Skin epidermis (tissue), 12 donors: ENCODE measurements at regions not wholly inside any gene's neighbourhood (a gene's known extent, or its start where the extent isn't known, plus 50 kb on each side); places are given as distances from the start of the nearest gene placed in this dataset.

ENCODE experiments used
- H3K27ac ChIP-seq, 21 experiments: fragments of 200-600 bp; sonication (generic) in 11 of 21; one replicate each; pipeline ENCODE4 v1.5.0; 2020; ENCODE audit warnings: mild to moderate bottlenecking in 3 of 21, inconsistent platforms in 2 of 21, moderate library complexity in 2 of 21
- H3K4me3 ChIP-seq, 7 experiments: fragments of 200-600 bp; sonication (generic) in 2 of 7; one replicate each; pipeline ENCODE4 v1.5.0; 2020; ENCODE audit warnings: inconsistent platforms in 2 of 7, mild to moderate bottlenecking in 2 of 7, moderate library complexity in 1 of 7

DNA sequence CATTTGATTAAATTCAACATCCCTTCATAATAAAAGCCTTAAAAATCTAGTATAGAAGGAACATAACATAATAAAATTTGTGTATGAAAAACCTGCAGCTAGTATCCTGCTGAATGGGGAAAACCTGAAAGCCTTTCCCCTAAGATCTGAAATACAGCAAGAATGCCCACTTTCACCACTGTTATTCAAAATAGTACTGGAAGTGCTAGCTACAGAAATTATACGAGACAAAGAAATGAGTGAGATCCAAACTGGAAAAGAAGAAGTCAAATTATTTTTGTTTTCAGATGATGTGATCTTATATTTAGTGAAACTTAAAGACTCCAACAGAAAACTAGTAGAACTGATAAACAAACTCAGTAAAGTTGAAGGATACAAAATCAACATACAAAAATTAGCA is 152.9 kb downstream of the RTL3 start:
- Histone ChIP-seq H3K27ac (no peak overlapping the region), H3K4me3 (no peak overlapping the region)

DNA sequence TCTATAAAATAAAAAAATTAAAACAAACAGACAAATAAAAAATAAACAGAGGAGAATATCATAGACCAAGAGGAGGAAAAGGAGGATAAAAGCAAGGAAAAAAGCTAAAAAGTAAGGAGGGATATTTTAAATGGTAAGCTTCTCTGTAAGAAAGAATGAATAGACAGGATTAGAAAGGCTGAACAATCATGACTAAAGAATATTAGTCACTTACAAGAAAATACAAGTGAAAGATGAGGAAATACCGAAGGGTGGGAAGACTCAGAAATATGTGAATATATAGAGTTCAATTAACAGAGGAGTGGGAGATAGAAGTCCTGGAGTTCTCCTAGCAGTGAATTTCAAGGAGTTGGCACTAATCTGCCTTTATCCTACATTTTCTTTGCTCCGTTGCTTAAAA is 162.6 kb downstream of the RTL3 start:
- Histone ChIP-seq H3K4me3 (no peak overlapping the region), H3K27ac (no peak overlapping the region)

GRCh38 chrX:78493180-78493579 is 165.8 kb upstream of the CYSLTR1 start:
- Histone ChIP-seq H3K27ac (no peak overlapping the region), H3K4me3 (no peak overlapping the region)

DNA sequence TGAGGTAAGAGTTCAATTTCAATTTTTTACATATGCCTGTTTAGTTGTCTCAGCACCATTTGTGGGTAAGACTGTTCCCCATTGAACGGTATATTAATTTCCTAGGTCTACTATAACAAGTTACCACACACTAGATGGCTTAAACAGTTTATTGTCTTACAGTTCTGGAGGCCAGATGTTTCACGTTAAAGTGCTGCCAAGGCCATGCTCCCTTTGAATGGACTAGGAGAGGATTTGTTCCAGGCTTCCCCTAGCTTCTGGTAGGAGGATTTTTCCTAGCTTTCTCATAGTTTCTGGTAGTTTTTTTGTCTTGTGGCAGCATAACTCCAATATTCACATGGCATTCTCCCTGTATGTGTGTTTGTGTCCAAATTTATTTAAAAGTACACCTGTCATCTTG is 149.3 kb upstream of the CYSLTR1 start:
- Histone ChIP-seq H3K27ac (no peak overlapping the region), H3K4me3 (no peak overlapping the region)

DNA sequence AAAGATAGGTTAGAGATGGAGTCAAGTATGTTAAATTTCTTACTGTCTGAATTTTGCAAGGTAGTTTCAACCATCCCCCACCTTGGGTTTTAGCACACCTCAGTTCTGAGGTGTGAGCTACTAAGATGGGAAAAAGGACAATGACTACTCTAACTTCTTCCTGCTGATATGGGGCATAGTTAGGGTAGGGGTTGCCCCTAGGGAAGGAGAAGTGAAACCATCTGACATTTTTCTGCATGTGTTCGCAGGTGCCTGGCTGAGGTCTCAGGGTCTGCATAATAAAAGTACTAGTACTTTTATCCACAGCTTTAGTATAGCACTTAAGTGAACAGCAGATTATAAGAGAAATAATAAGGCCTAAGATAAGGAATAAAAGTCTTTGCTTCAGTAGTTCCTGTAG is 129.5 kb upstream of the CYSLTR1 start:
- H3K4me3 ChIP-seq, result no peak overlapping the region
- H3K27ac ChIP-seq, result no peak overlapping the region

DNA sequence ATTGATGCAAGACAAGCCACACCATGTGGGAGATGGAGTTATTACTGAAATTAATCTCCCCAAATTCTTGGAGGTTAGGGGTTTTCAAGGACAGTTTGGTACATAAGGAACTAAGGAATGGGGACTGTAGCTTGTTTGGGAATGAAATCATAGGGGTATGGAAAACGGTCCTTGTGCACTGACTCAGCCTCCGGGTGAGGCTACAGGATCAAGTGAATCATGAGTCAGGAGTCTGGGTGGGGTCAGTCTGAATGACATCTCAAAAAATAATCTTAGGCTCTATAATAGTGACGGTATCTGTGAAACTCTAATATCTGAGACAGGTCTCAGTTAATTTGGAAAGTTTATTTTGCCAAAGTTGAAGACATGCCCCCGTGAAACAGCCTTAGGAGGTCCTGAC is 128.5 kb upstream of the CYSLTR1 start:
- no peak overlapping the region for H3K27ac ChIP-seq
- no peak overlapping the region for H3K4me3 ChIP-seq

GRCh38 chrX:78452356-78452755 is 124.9 kb upstream of the CYSLTR1 start:
- Histone ChIP-seq H3K27ac (no peak overlapping the region), H3K4me3 (no peak overlapping the region)

GRCh38 chrX:78437621-78438020 is 110.2 kb upstream of the CYSLTR1 start:
- Histone ChIP-seq H3K27ac (no peak overlapping the region), H3K4me3 (no peak overlapping the region)

DNA sequence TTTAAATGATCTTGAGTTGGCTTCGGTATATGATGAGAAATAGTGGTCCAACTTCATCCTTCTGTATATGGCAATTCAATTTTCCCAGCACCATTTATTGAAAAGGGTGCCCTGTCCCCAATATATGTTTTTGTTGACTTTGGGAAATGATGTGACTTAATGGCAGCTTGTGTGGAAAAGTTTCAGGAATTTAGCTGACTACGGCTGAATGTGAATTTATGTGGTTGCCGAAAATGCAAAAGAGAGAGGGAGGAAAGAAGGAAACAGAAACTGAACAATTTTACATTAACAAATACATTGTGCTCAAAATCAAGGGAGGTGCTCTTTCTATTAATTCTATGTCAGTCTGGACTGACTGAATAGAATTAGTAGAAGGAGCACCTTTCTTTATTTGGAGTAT is 101.8 kb upstream of the CYSLTR1 start:
- H3K27ac ChIP-seq, result no peak overlapping the region

GRCh38 chrX:78388663-78389062 is 61.3 kb upstream of the CYSLTR1 start:
- no peak overlapping the region for H3K27ac ChIP-seq
- no peak overlapping the region for H3K4me3 ChIP-seq

More for the DNA sequence above, 101.8 kb upstream of the CYSLTR1 start:
- H3K4me3 ChIP-seq, result no peak overlapping the region

DNA sequence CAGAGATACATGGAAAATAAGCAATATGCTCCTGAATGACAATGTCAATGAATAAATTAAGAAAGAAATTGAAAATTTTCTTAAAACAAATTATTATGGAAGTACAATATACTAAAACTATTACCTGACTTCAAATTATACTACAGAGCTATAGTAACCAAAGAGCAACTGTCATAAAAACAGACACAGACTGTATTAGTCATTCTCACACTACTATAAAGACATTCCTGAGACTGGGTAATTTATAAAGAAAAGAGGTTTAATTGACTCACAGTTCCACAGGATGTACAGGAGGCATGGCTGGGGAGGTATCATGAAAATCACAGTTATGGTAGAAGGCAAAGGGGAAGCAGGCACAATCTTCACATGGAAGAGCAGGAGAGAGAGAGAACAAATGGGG is 60.0 kb upstream of the CYSLTR1 start:
- H3K27ac ChIP-seq, result no peak overlapping the region
- no peak overlapping the region for H3K4me3 ChIP-seq

- no peak overlapping the region for H3K4me3 ChIP-seq
- no peak overlapping the region for H3K27ac ChIP-seq
Measured at GRCh38 chrX:78384486-78384885, 57.1 kb upstream of the CYSLTR1 start.

DNA sequence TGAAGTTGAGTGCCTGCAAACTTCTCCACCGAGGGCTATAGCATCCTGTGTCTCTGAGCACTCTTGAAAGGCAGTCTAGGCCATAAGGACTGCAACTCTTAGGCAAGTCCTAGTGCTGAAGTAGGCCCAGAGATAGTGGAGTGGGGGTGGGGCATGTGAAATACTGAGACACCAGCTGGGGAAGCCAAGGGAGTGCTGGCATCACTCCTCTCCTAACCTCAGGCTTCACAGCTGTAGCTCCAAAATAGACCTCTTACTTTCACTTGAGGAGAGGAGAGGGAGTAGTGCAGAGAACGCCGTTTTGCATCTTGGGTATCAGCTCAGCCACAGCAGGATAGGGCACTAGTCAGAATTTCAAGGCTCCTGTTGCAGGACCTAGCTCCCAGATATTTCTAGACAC is 56.2 kb upstream of the CYSLTR1 start:
- no peak overlapping the region for H3K27ac ChIP-seq
- H3K4me3 ChIP-seq, result no peak overlapping the region

DNA sequence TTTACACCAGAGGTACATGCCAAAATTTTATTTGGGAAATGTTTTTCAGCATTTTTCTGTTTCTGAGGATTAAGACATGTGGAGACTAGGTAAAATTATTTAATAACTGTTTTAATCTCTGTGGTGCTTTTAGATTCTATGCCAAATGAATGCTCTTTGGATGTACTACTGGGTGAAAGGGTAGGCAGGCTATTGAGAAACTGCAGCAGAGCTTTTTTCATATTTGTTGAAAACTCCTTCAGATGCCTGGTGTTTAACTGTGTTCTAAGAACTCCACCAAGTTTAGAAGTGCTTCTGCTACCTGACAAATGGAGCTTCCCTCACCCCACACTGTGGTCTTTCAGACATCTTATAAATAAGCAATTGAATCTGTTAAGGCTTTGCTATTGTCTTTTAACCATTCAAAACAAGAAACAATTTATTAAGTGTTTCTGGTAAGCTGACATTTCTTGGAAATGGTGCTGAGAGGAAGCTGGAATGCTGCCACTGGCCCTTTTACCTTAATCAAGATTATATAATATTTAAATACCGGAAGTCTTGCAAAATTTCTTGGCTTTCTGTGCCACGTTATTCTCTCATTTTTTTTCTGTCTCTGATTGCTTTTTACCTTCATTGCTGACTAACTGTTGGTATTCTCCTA is 51.2 kb upstream of the CYSLTR1 start:
- peak overlapping the region in 1 of 21 experiments; percentile 14 for H3K27ac ChIP-seq
- H3K4me3 ChIP-seq, result no peak overlapping the region
